HEK293 (cell line): ENCODE measurements at regions not wholly inside any gene's neighbourhood (a gene's known extent, or its start where the extent isn't known, plus 50 kb on each side); places are given as distances from the start of the nearest gene placed in this dataset.

Experiments
- CTCF ChIA-PET: fragments of 350-600 bp; formaldehyde crosslinking; extraction: SDS; loops from one replicate; lab custom pipeline; 2021; ENCODE audit warnings: antibody characterized with exemption; lab: Yijun Ruan, JAX
- POLR2A ChIA-PET: fragments of 300-600 bp; formaldehyde crosslinking; extraction: SDS; loops from one replicate; lab custom pipeline; 2020; ENCODE audit warnings: antibody characterized with exemption, inconsistent platforms; lab: Yijun Ruan, JAX
- H3K27ac ChIP-seq: fragments of 200-500 bp; sonication (Bioruptor generic); 2 replicates; pipeline ENCODE4 v1.5.1; 2014; ENCODE audit warnings: low read depth, low read length, control low read depth, inconsistent platforms; ENCODE audit errors: extremely low read depth
- H3K36me3 ChIP-seq, 2 experiments: fragments of 200-500 bp in 1 of 2; sonication (Bioruptor generic) in 1 of 2; 1 replicate in 1 of 2; 2 replicates in 1 of 2; pipeline ENCODE4 v1.5.1; 2014 to 2017; ENCODE audit warnings: inconsistent platforms in 2 of 2, low read length in 2 of 2; ENCODE audit not compliant: control insufficient read depth in 2 of 2, insufficient read depth in 1 of 2
- H3K4me1 ChIP-seq: fragments of 200-500 bp; sonication (Bioruptor generic); 2 replicates; pipeline ENCODE4 v1.5.1; 2014; ENCODE audit warnings: mild to moderate bottlenecking, low read length, inconsistent platforms; ENCODE audit not compliant: control insufficient read depth, insufficient read depth
- H3K4me3 ChIP-seq: 2 replicates; pipeline ENCODE4 v1.5.1; 2011; ENCODE audit warnings: low read depth, mild to moderate bottlenecking, control low read depth, low read length, moderate library complexity
- H3K9me3 ChIP-seq: fragments of 200-500 bp; sonication (Bioruptor generic); 2 replicates; pipeline ENCODE4 v1.5.1; 2014; ENCODE audit warnings: low read depth, low read length, inconsistent platforms; ENCODE audit not compliant: control insufficient read depth, insufficient read depth
- ATF2 ChIP-seq: fragments of 450-650 bp; formaldehyde crosslinking; IDR thresholded peaks from 2 replicates; pipeline ENCODE4 v1.5.1; 2016; ENCODE audit warnings: missing biosample characterization, missing genetic modification characterization, low read depth
- GLIS1 ChIP-seq: fragments of 450-650 bp; formaldehyde crosslinking; IDR thresholded peaks from 2 replicates; pipeline ENCODE4 v1.5.1; 2016; ENCODE audit warnings: missing biosample characterization, missing genetic modification characterization
- KLF1 ChIP-seq: fragments of 450-650 bp; formaldehyde crosslinking; IDR thresholded peaks from 2 replicates; pipeline ENCODE4 v1.5.1; 2016; ENCODE audit warnings: missing biosample characterization, missing genetic modification characterization
- KLF8 ChIP-seq: fragments of 450-650 bp; formaldehyde crosslinking; IDR thresholded peaks from 2 replicates; pipeline ENCODE4 v1.5.1; 2016; ENCODE audit warnings: missing biosample characterization, missing genetic modification characterization
- TCF7L2 ChIP-seq: IDR thresholded peaks from 2 replicates; pipeline ENCODE4 v1.6.1; 2011; ENCODE audit warnings: low read depth, mild to moderate bottlenecking, inconsistent platforms, low read length, moderate library complexity, borderline replicate concordance
- TSHZ1 ChIP-seq: fragments of 450-650 bp; formaldehyde crosslinking; IDR thresholded peaks from 2 replicates; pipeline ENCODE4 v1.5.1; 2016; ENCODE audit warnings: missing biosample characterization, missing genetic modification characterization, borderline replicate concordance
- ZBTB21 ChIP-seq: fragments of 450-650 bp; formaldehyde crosslinking; IDR thresholded peaks from 2 replicates; pipeline ENCODE4 v1.5.1; 2017; ENCODE audit warnings: missing biosample characterization, missing genetic modification characterization
- ZNF10 ChIP-seq: fragments of 450-650 bp; formaldehyde crosslinking; IDR thresholded peaks from 2 replicates; pipeline ENCODE4 v1.5.1; 2017; ENCODE audit warnings: missing biosample characterization, missing genetic modification characterization
- ZNF133 ChIP-seq: fragments of 450-650 bp; formaldehyde crosslinking; IDR thresholded peaks from 2 replicates; pipeline ENCODE4 v1.5.1; 2016; ENCODE audit warnings: missing biosample characterization, missing genetic modification characterization
- ZNF146 ChIP-seq: fragments of 450-650 bp; formaldehyde crosslinking; IDR thresholded peaks from 2 replicates; pipeline ENCODE4 v1.5.1; 2016; ENCODE audit warnings: missing biosample characterization, missing genetic modification characterization
- ZNF266 ChIP-seq: fragments of 450-650 bp; formaldehyde crosslinking; IDR thresholded peaks from 2 replicates; pipeline ENCODE4 v1.5.1; 2016; ENCODE audit warnings: missing biosample characterization, missing genetic modification characterization, low read depth
- ZNF302 ChIP-seq: fragments of 450-650 bp; formaldehyde crosslinking; IDR thresholded peaks from 2 replicates; pipeline ENCODE4 v1.5.1; 2016; ENCODE audit warnings: missing biosample characterization, missing genetic modification characterization, low read depth
- ZNF362 ChIP-seq: fragments of 450-650 bp; formaldehyde crosslinking; IDR thresholded peaks from 2 replicates; pipeline ENCODE4 v1.5.1; 2016; ENCODE audit warnings: missing biosample characterization, missing genetic modification characterization
- ZNF416 ChIP-seq: fragments of 450-650 bp; formaldehyde crosslinking; IDR thresholded peaks from 2 replicates; pipeline ENCODE4 v1.5.1; 2016; ENCODE audit warnings: missing biosample characterization, missing genetic modification characterization
- ZNF473 ChIP-seq: fragments of 450-650 bp; formaldehyde crosslinking; IDR thresholded peaks from 2 replicates; pipeline ENCODE4 v1.5.1; 2017; ENCODE audit warnings: missing biosample characterization, missing genetic modification characterization
- ZNF48 ChIP-seq: fragments of 450-650 bp; formaldehyde crosslinking; IDR thresholded peaks from 2 replicates; pipeline ENCODE4 v1.5.1; 2016; ENCODE audit warnings: missing biosample characterization, missing genetic modification characterization
- ZNF560 ChIP-seq: fragments of 450-650 bp; formaldehyde crosslinking; IDR thresholded peaks from 2 replicates; pipeline ENCODE4 v1.5.1; 2017; ENCODE audit warnings: missing biosample characterization, missing genetic modification characterization, borderline replicate concordance
- ZNF561 ChIP-seq: fragments of 450-650 bp; IDR thresholded peaks from 2 replicates; pipeline ENCODE4 v1.5.1; 2018; ENCODE audit warnings: missing biosample characterization, missing genetic modification characterization, borderline replicate concordance
- ZNF670 ChIP-seq: fragments of 450-650 bp; formaldehyde crosslinking; IDR thresholded peaks from 2 replicates; pipeline ENCODE4 v1.5.1; 2016; ENCODE audit warnings: missing biosample characterization, missing genetic modification characterization, low read depth
- ZSCAN5A ChIP-seq: fragments of 450-650 bp; formaldehyde crosslinking; IDR thresholded peaks from 2 replicates; pipeline ENCODE4 v1.5.1; 2016; ENCODE audit warnings: missing biosample characterization, missing genetic modification characterization

- no peaks in the 10 kb centered on the region for H3K4me1 ChIP-seq
- no peak overlapping the region for H3K4me3 ChIP-seq
- POLR2A ChIA-PET: no interaction called here
- CTCF ChIA-PET: no interaction called here
- no peak for TF ChIP-seq ATF2 (tag by site-specific recombination)
- no peak for TF ChIP-seq TSHZ1 (tag by site-specific recombination)
- no peak for TF ChIP-seq ZNF560 (tag by site-specific recombination)
- no peak for TF ChIP-seq KLF8 (tag by site-specific recombination)
- TF ChIP-seq ZNF416 (tag by site-specific recombination): no peak
- no peak for TF ChIP-seq TCF7L2
- TF ChIP-seq ZNF473 (tag by site-specific recombination): no peak
- no peak for TF ChIP-seq KLF1 (tag by site-specific recombination)
- no peak for TF ChIP-seq ZNF302
- TF ChIP-seq ZNF670 (tag by site-specific recombination): no peak
- H3K27ac ChIP-seq: no peak overlapping the region
- no peaks in the 10 kb centered on the region for H3K9me3 ChIP-seq
- no peaks in the 10 kb centered on the region for H3K36me3 ChIP-seq
Measured at GRCh38 chr16:60720060-60720459, 1316.2 kb downstream of the CDH8 start.

- Histone ChIP-seq H3K9me3 (no peaks in the 10 kb centered on the region), H3K4me3 (no peak overlapping the region), H3K27ac (no peak overlapping the region), H3K4me1 (no peaks in the 10 kb centered on the region), H3K36me3 (no peaks in the 10 kb centered on the region)
- TF ChIP-seq ZNF48 (tag by site-specific recombination) (no peak), ZNF362 (tag by site-specific recombination) (no peak), ZNF133 (no peak), ZNF146 (tag by site-specific recombination) (no peak), ZNF266 (tag by site-specific recombination) (no peak), ZNF561 (tag by site-specific recombination) (no peak), GLIS1 (tag by site-specific recombination) (no peak), ZSCAN5A (no peak), ZNF10 (tag by site-specific recombination) (no peak), ZBTB21 (tag by site-specific recombination) (no peak), KLF8 (tag by site-specific recombination) (no peak)
- CTCF ChIA-PET: no interaction called here
- POLR2A ChIA-PET: no interaction called here
Measured at GRCh38 chr16:60717808-60718207, 1318.4 kb downstream of the CDH8 start.
